Adrenal gland (tissue), 9 donors: ENCODE measurements at regions not wholly inside any gene's neighbourhood (a gene's known extent, or its start where the extent isn't known, plus 50 kb on each side); places are given as distances from the start of the nearest gene placed in this dataset.
A peak's percentile ranks its signal among the peaks of the same experiment; 100 is the strongest.

Experiments used
- DNase-seq, 7 donors: peaks; one replicate each; pipeline ENCODE4 v3.0.0-alpha.2; 2019 to 2020
- H3K27ac ChIP-seq, 5 donors: fragments of 200-600 bp; sonication (generic) in 4 of 5; 1 replicate in 3 of 5; 2 replicates in 2 of 5; pipeline versions ENCODE4 v1.5.1 to v1.8.0; 2016 to 2020; ENCODE audit warnings: mild to moderate bottlenecking in 1 of 5
- H3K27me3 ChIP-seq: fragments of 200-600 bp; 2 replicates; pipeline ENCODE4 v1.8.0; 2021
- H3K36me3 ChIP-seq, 2 donors: fragments of 200-600 bp; replicated peaks in 1 of 2; 1 replicate in 1 of 2; 2 replicates in 1 of 2; pipeline versions ENCODE4 v1.5.1 to v1.8.0; 2018 to 2022
- H3K4me1 ChIP-seq, 2 donors: fragments of 200-600 bp; replicated peaks in 1 of 2; 1 replicate in 1 of 2; 2 replicates in 1 of 2; pipeline versions ENCODE4 v1.5.1 to v1.8.0; 2018 to 2021
- H3K4me3 ChIP-seq, 4 donors: fragments of 200-600 bp; sonication (generic) in 3 of 4; one replicate each; pipeline ENCODE4 v1.5.1; 2016 to 2018
- H3K9me3 ChIP-seq, 3 donors: fragments of 200-600 bp; sonication (generic) in 1 of 3; replicated peaks in 1 of 3; 1 replicate in 2 of 3; 2 replicates in 1 of 3; pipeline versions ENCODE4 v1.5.1 to v1.8.0; 2016 to 2021
- POLR2A ChIP-seq, 2 donors: fragments of 450-650 bp; IDR thresholded peaks; one replicate each; pipeline ENCODE4 v1.6.1; 2017; ENCODE audit warnings: antibody characterized with exemption in 2 of 2, mild to moderate bottlenecking in 2 of 2, moderate library complexity in 1 of 2
- WGBS, 4 donors: extraction: QIAGEN DNeasy Blood & Tissue Kit in 2 of 4; methylation state at CpG; one replicate each; pipeline versions ENCODE4 v1.1.5 to v1.1.7; 2013 to 2017; 5-methylcytosine and 5-hydroxymethylcytosine counted together
- intact Hi-C, 2 donors: fragments of 100-400 bp; cut with DNase I; formaldehyde crosslinking; loops; one replicate each; pipeline versions ENCODE4 v1.14.1 to v1.15.0; 2022 to 2023
- TF ChIP-seq, protein P1 (sequence below), 6 experiments: fragments of 450-650 bp in 4 of 6; fragments of 200-600 bp in 2 of 6; sonication (generic) in 1 of 6; IDR thresholded peaks; 1 replicate in 5 of 6; 2 replicates in 1 of 6; pipeline versions ENCODE4 v1.5.1 to v1.8.0; 2016 to 2021; ENCODE audit warnings: antibody characterized with exemption in 6 of 6, mild to moderate bottlenecking in 2 of 6, moderate library complexity in 1 of 6
- donor health status: healthy with polysubstance abuse.
- donor health status: Bipolar disorder and iron deficiency.
- donor health status: DM: yes; HTN: yes; CAD: no.
- donor health status: DM: no; HTN: no; CAD: no.
- donor health status: DM: no; HTN: no; CAD: no.

- intact Hi-C loops: no loop called here
- H3K9me3 ChIP-seq: no peaks in the 10 kb centered on the region
- no peaks in the 10 kb centered on the region for H3K36me3 ChIP-seq
- no peaks in the 10 kb centered on the region for H3K27me3 ChIP-seq
- 94 to 96% (median 96%) methylated on average over 1 of the region's 1 CpG for WGBS, 4 donors
- no peak overlapping the region for H3K27ac ChIP-seq
- TF ChIP-seq, protein P1, sequence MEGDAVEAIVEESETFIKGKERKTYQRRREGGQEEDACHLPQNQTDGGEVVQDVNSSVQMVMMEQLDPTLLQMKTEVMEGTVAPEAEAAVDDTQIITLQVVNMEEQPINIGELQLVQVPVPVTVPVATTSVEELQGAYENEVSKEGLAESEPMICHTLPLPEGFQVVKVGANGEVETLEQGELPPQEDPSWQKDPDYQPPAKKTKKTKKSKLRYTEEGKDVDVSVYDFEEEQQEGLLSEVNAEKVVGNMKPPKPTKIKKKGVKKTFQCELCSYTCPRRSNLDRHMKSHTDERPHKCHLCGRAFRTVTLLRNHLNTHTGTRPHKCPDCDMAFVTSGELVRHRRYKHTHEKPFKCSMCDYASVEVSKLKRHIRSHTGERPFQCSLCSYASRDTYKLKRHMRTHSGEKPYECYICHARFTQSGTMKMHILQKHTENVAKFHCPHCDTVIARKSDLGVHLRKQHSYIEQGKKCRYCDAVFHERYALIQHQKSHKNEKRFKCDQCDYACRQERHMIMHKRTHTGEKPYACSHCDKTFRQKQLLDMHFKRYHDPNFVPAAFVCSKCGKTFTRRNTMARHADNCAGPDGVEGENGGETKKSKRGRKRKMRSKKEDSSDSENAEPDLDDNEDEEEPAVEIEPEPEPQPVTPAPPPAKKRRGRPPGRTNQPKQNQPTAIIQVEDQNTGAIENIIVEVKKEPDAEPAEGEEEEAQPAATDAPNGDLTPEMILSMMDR (IDR thresholded peaks at IDR 0.05): no peak
- TF ChIP-seq POLR2A (IDR thresholded peaks at IDR 0.05): no peak
- H3K4me3 ChIP-seq: no peak overlapping the region
- DNase-seq: no peak
- no peaks in the 10 kb centered on the region for H3K4me1 ChIP-seq
These were observed 501.1 kb downstream of the MED13L start for GRCh38 chr12:115776399-115776798.

DNA sequence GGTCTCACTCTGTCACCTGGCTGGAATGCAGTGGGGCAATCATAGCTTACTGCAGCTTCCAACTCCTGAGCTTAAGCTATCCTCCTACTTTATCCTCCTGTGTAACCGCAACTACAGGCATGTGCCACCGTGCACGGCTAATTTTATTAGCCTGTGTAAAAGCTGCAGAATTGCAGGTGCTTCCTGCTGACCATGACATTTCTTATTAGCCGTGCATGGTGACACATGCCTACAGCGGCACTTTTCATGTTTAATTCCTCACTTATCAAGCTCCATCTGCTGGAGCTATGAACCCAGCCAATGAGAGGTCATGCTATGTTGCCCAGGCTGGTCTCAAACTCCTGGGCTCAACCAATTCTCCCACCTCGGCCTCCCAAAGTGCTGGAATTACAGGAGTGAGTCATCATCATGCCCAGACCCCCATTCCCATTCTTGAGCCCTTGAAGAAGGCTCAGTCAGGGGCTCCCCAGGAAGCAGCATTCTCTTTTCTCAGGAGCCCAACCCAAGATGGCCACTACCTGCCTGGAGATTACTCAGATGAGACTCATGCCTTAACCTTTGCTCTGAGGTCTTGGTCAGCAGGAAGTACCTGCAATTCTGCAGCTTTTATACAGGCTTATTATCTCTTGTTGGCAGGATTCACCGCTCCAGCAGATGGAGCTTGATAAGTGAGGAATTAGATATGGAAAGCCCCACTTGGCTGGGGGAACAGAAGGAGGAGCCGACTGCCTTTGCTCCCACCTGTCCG is 503.2 kb downstream of the MED13L start:
- TF ChIP-seq, protein P1 (IDR thresholded peaks at IDR 0.05): no peak
- no peak for TF ChIP-seq POLR2A (IDR thresholded peaks at IDR 0.05)
- no peaks in the 10 kb centered on the region for H3K9me3 ChIP-seq
- intact Hi-C loops: no loop called here
- no peak overlapping the region for H3K4me3 ChIP-seq
- 46 to 57% (median 54%) methylated on average over 9 of the region's 9 CpGs for WGBS, 4 donors
- H3K27ac ChIP-seq: peak overlapping the region in 1 of 5 donors; percentile 34
- no peaks in the 10 kb centered on the region for H3K27me3 ChIP-seq
- H3K36me3 ChIP-seq: no peaks in the 10 kb centered on the region
- no peaks in the 10 kb centered on the region for H3K4me1 ChIP-seq
- peak in 1 of 7 donors; percentile 26 for DNase-seq

DNA sequence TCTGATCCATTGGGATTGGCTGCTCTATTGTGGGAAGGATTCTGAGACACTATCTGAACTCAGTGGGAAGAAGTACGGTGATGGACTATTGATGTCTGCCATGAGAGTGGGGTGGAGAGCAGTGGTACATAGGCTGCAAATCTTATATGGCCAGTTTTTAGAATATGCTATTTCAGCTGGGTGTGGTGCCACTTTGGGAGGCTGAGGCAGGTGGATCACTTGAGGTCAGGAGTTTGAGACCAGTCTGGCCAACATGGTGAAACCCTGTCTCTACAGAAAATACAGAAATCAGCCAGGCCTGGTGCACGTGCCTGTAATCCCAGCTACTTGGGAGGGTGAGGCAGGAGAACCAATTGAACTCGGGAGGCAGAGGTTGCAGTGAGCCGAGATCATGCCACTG is 505.9 kb downstream of the MED13L start:
- Histone ChIP-seq H3K4me1 (no peaks in the 10 kb centered on the region), H3K4me3 (no peak overlapping the region), H3K9me3 (no peaks in the 10 kb centered on the region), H3K27me3 (no peaks in the 10 kb centered on the region), H3K27ac (no peak overlapping the region), H3K36me3 (no peaks in the 10 kb centered on the region)
- TF ChIP-seq POLR2A (IDR thresholded peaks at IDR 0.05): no peak
- TF ChIP-seq, protein P1 (IDR thresholded peaks at IDR 0.05): no peak
- intact Hi-C loops: no loop called here
- WGBS, 4 donors: 89 to 93% (median 92%) methylated on average over 4 of the region's 4 CpGs
- no peak for DNase-seq

- intact Hi-C loops: no loop called here
These were observed 506.4 kb downstream of the MED13L start for GRCh38 chr12:115771065-115771464.

More at GRCh38 chr12:115771065-115771464, 506.4 kb downstream of the MED13L start:
- Histone ChIP-seq H3K4me1 (no peaks in the 10 kb centered on the region), H3K27me3 (no peaks in the 10 kb centered on the region), H3K9me3 (no peaks in the 10 kb centered on the region), H3K27ac (no peak overlapping the region), H3K36me3 (no peaks in the 10 kb centered on the region), H3K4me3 (no peak overlapping the region)
- 39 to 55% (median 43%) methylated on average over 2 of the region's 2 CpGs for WGBS, 4 donors
- DNase-seq: peak in 4 of 7 donors; percentile 22 to 44 (median 24)
- TF ChIP-seq, protein P1 (IDR thresholded peaks at IDR 0.05): peak in 5 of 6 experiments; percentile 11 to 30 (median 12)
- no peak for TF ChIP-seq POLR2A (IDR thresholded peaks at IDR 0.05)
